Neural cell (in vitro differentiated cells): ENCODE measurements at regions not wholly inside any gene's neighbourhood (a gene's known extent, or its start where the extent isn't known, plus 50 kb on each side); places are given as distances from the start of the nearest gene placed in this dataset.

Source experiments
- H2AFZ ChIP-seq: fragments of 200-600, 300-800 bp; sonication (generic), shearing (Covaris generic); 2 replicates; pipeline ENCODE4 v1.6.0; 2014; ENCODE audit warnings: low read depth, mild to moderate bottlenecking, antibody characterized with exemption, low read length, moderate library complexity
- H3F3A ChIP-seq: fragments of 200-600 bp; shearing (Covaris generic); 2 replicates; pipeline ENCODE4 v1.6.1; 2016; ENCODE audit warnings: mild to moderate bottlenecking, moderate library complexity, mixed read lengths, antibody characterized with exemption, low read length; ENCODE audit not compliant: insufficient read depth, poor library complexity, severe bottlenecking
- H3K27ac ChIP-seq: fragments of 200-600, 300-800 bp; sonication (generic), shearing (Covaris generic); 2 replicates; pipeline ENCODE4 v1.5.1; 2014; ENCODE audit warnings: mild to moderate bottlenecking, low read length, moderate library complexity
- H3K27me3 ChIP-seq: fragments of 300-800, 200-600 bp; sonication (generic), shearing (Covaris generic); 2 replicates; pipeline ENCODE4 v1.6.0; 2014; ENCODE audit warnings: mild to moderate bottlenecking, low read depth, low read length, moderate library complexity; ENCODE audit not compliant: insufficient read depth
- H3K36me3 ChIP-seq: fragments of 300-800, 200-600 bp; sonication (generic), shearing (Covaris generic); 2 replicates; pipeline ENCODE4 v1.5.1; 2014; ENCODE audit warnings: mild to moderate bottlenecking, antibody characterized with exemption, low read length, moderate library complexity; ENCODE audit not compliant: insufficient read depth
- H3K4me2 ChIP-seq: fragments of 300-800, 200-600 bp; sonication (generic), shearing (Covaris generic); 2 replicates; pipeline ENCODE4 v1.6.0; 2014; ENCODE audit warnings: mild to moderate bottlenecking, low read length
- H3K4me3 ChIP-seq: fragments of 300-800, 200-600 bp; sonication (generic), shearing (Covaris generic); 2 replicates; pipeline ENCODE4 v1.5.1; 2014; ENCODE audit warnings: mild to moderate bottlenecking, low read length, moderate library complexity
- H3K79me2 ChIP-seq: fragments of 200-600 bp; shearing (Covaris generic); replicated peaks from 2 replicates; pipeline ENCODE4 v1.6.0; 2014; ENCODE audit warnings: mild to moderate bottlenecking, low read length, moderate library complexity; ENCODE audit not compliant: insufficient read depth
- H3K9ac ChIP-seq: fragments of 300-800, 200-600 bp; sonication (generic), shearing (Covaris generic); 2 replicates; pipeline ENCODE4 v1.6.1; 2016; ENCODE audit warnings: mild to moderate bottlenecking, low read length, mixed read lengths
- H3K9me2 ChIP-seq: fragments of 200-600 bp; shearing (Covaris generic); 2 replicates; pipeline ENCODE4 v1.6.1; 2016; ENCODE audit warnings: mild to moderate bottlenecking, low read length, mixed read lengths; ENCODE audit not compliant: insufficient read depth
- H3K9me3 ChIP-seq: fragments of 200-600, 300-800 bp; sonication (generic), shearing (Covaris generic); 2 replicates; pipeline ENCODE4 v1.6.1; 2016; ENCODE audit warnings: mild to moderate bottlenecking, mixed run types, low read length, moderate library complexity, mixed read lengths
- H4K20me1 ChIP-seq: fragments of 200-600 bp; shearing (Covaris generic); 2 replicates; pipeline ENCODE4 v1.6.1; 2016; ENCODE audit warnings: mild to moderate bottlenecking, mixed run types; ENCODE audit not compliant: insufficient read depth
- CTCF ChIP-seq: fragments of 450-650 bp; IDR thresholded peaks from 2 replicates; pipeline ENCODE4 v1.5.1; 2014; ENCODE audit warnings: antibody characterized with exemption, mild to moderate bottlenecking, moderate library complexity; ENCODE audit not compliant: poor library complexity, severe bottlenecking
- EP300 ChIP-seq: fragments of 450-650 bp; conservative IDR thresholded peaks from 2 replicates; pipeline ENCODE4 v1.6.1; 2014; ENCODE audit warnings: antibody characterized with exemption, mild to moderate bottlenecking, moderate library complexity; ENCODE audit not compliant: poor library complexity, severe bottlenecking
- EZH2 ChIP-seq: fragments of 200-600, 300-800 bp; shearing (Covaris generic), sonication (generic); IDR thresholded peaks from 2 replicates; pipeline ENCODE4 v1.6.1; 2014; ENCODE audit warnings: antibody characterized with exemption, low read length, borderline replicate concordance, mild to moderate bottlenecking; ENCODE audit not compliant: insufficient read depth, poor library complexity, severe bottlenecking
- MXI1 ChIP-seq: fragments of 450-650 bp; conservative IDR thresholded peaks from 2 replicates; pipeline ENCODE4 v1.6.1; 2014; ENCODE audit warnings: antibody characterized with exemption, mild to moderate bottlenecking; ENCODE audit not compliant: poor library complexity, severe bottlenecking
- POLR2AphosphoS5 ChIP-seq: IDR thresholded peaks from 2 replicates; pipeline ENCODE4 v1.6.1; 2012
- RAD21 ChIP-seq: fragments of 450-650 bp; conservative IDR thresholded peaks from 2 replicates; pipeline ENCODE4 v1.6.1; 2014; ENCODE audit warnings: antibody characterized with exemption, mild to moderate bottlenecking, moderate library complexity
- REST ChIP-seq: IDR thresholded peaks from 2 replicates; pipeline ENCODE4 v1.6.1; 2012; ENCODE audit warnings: borderline replicate concordance
- SMC3 ChIP-seq: fragments of 450-650 bp; conservative IDR thresholded peaks from 2 replicates; pipeline ENCODE4 v1.6.1; 2014; ENCODE audit warnings: antibody characterized with exemption, mild to moderate bottlenecking, moderate library complexity; ENCODE audit not compliant: poor library complexity
- TAF1 ChIP-seq: IDR thresholded peaks from 2 replicates; pipeline ENCODE4 v1.6.1; 2012; ENCODE audit warnings: low read depth

GRCh38 chr6:97669191-97670031 lies 386.4 kb upstream of the MMS22L start (continued):
- peak; percentile 47 for TF ChIP-seq RAD21

- Histone ChIP-seq H3K4me3 (no peak overlapping the region), H3K9me2 (no peaks in the 10 kb centered on the region), H2AFZ (no peak overlapping the region), H3K4me2 (no peak overlapping the region), H3K27me3 (no peaks in the 10 kb centered on the region), H3K9ac (no peak overlapping the region), H3F3A (no peaks in the 10 kb centered on the region), H3K9me3 (no peaks in the 10 kb centered on the region), H3K79me2 (no peaks in the 10 kb centered on the region), H3K27ac (no peak overlapping the region), H4K20me1 (no peaks in the 10 kb centered on the region), H3K36me3 (no peaks in the 10 kb centered on the region)
- TF ChIP-seq SMC3, result no peak
- no peak for TF ChIP-seq MXI1
- no peak for TF ChIP-seq CTCF
- TF ChIP-seq TAF1, result no peak
- TF ChIP-seq REST, result no peak
- no peak for TF ChIP-seq EZH2
- TF ChIP-seq RAD21, result no peak
- no peak for TF ChIP-seq EP300
- TF ChIP-seq POLR2AphosphoS5, result no peak
Observed at GRCh38 chr6:97674802-97675201, 391.8 kb upstream of the MMS22L start.

- H3K4me3 ChIP-seq, result no peak overlapping the region
- no peaks in the 10 kb centered on the region for H3K27me3 ChIP-seq
- no peak overlapping the region for H3K27ac ChIP-seq
- H3K9ac ChIP-seq, result no peak overlapping the region
- H3K36me3 ChIP-seq, result no peaks in the 10 kb centered on the region
- H3K4me2 ChIP-seq, result no peak overlapping the region
- H3K9me2 ChIP-seq, result no peaks in the 10 kb centered on the region
- no peak overlapping the region for H2AFZ ChIP-seq
- no peaks in the 10 kb centered on the region for H3F3A ChIP-seq
- no peak for TF ChIP-seq EP300
- no peak for TF ChIP-seq EZH2
- TF ChIP-seq CTCF, result no peak
- TF ChIP-seq TAF1, result no peak
- no peak for TF ChIP-seq SMC3
- TF ChIP-seq REST, result no peak
- TF ChIP-seq MXI1, result no peak
- TF ChIP-seq POLR2AphosphoS5, result no peak
- no peak for TF ChIP-seq RAD21
- no peaks in the 10 kb centered on the region for H3K79me2 ChIP-seq
- no peaks in the 10 kb centered on the region for H3K9me3 ChIP-seq
- H4K20me1 ChIP-seq, result no peaks in the 10 kb centered on the region
Observed at GRCh38 chr6:97677626-97678025, 394.6 kb upstream of the MMS22L start.
